ENCODE measurements at regions not wholly inside any gene's neighbourhood (a gene's known extent, or its start where the extent isn't known, plus 50 kb on each side); places are given as distances from the start of the nearest gene placed in this dataset.

DNA sequence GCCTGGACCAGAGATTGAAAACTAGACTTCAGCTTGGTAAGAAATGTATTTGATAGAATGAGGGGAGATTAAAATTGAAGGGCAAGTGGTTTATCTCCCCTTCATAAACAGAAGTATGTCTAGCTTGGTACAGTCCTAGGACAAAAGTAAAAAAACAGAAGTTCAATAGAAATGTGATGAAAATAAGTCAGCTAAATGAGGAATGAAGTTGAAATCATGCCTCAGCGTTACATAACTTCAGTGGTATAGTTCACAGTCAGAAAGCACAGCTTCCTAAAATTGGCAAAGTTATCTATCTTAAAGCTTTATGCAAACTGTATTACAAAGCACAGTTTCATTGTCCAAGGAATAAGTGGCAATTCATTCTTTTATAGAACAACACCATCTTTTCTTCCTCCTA, 90.2 kb upstream of the SYT10 start:
- Mint-ChIP-seq H3K36me3 (ENCODE audit: low read depth) (no peaks in the 10 kb centered on the region), H3K9me3 (no peaks in the 10 kb centered on the region), H3K4me1 (ENCODE audit: low read depth) (no peaks in the 10 kb centered on the region), H3K27ac (no peak overlapping the region), H3K4me3 (no peak overlapping the region), H3K27me3 (no peaks in the 10 kb centered on the region)
- Histone ChIP-seq H3K9me3 (ENCODE audit: control insufficient read depth in 1 of 2, insufficient read depth in 1 of 2, low read length in 2 of 2) (peaks cover 0 to 5% of the 10 kb centered on the region in 2 experiments), H3K4me3 (ENCODE audit: low read length) (no peak overlapping the region), H3K27me3 (ENCODE audit: control insufficient read depth in 1 of 2, insufficient read depth in 2 of 2, low read length in 2 of 2) (no peaks in the 10 kb centered on the region), H3K27ac (ENCODE audit: low read depth in 1 of 2, low read length in 2 of 2) (no peak overlapping the region), H3K4me1 (ENCODE audit: insufficient read depth, low read length) (no peaks in the 10 kb centered on the region), H3K36me3 (ENCODE audit: insufficient read depth, low read length) (no peaks in the 10 kb centered on the region)
- intact Hi-C loops (cut with DNase I, micrococcal nuclease): no loop called here
- POLR2A ChIA-PET: no interaction called here
- DNase-seq: peak in 2 of 14 experiments; percentile 4
- no peak for ATAC-seq (ENCODE audit: poor library complexity)
- CTCF ChIA-PET: no interaction called here
- TF ChIP-seq, protein P1, sequence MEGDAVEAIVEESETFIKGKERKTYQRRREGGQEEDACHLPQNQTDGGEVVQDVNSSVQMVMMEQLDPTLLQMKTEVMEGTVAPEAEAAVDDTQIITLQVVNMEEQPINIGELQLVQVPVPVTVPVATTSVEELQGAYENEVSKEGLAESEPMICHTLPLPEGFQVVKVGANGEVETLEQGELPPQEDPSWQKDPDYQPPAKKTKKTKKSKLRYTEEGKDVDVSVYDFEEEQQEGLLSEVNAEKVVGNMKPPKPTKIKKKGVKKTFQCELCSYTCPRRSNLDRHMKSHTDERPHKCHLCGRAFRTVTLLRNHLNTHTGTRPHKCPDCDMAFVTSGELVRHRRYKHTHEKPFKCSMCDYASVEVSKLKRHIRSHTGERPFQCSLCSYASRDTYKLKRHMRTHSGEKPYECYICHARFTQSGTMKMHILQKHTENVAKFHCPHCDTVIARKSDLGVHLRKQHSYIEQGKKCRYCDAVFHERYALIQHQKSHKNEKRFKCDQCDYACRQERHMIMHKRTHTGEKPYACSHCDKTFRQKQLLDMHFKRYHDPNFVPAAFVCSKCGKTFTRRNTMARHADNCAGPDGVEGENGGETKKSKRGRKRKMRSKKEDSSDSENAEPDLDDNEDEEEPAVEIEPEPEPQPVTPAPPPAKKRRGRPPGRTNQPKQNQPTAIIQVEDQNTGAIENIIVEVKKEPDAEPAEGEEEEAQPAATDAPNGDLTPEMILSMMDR (IDR thresholded peaks at IDR 0.05): no peak

DNA sequence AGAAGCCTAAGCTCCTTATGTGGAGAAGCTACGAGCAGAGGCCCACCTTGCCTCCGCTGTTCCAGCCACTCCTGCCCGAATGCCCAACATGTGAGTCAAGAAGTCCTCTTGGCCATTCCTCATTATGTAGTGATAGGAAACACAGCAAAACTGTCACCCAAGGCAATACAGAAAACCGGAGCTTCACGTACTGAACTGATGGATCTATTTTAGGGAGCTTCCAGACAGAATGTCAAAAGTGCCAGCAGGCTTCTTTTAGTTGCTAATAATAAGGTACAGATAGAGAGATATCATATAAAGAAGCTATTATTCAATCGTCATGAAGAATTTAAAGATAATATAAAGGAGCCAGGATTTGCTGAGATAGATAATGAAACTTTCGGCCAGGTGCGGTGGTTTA, 91.6 kb upstream of the SYT10 start:
- no peak for DNase-seq
- intact Hi-C loops (cut with DNase I, micrococcal nuclease): no loop called here
- Mint-ChIP-seq H3K4me1 (ENCODE audit: low read depth) (no peaks in the 10 kb centered on the region), H3K4me3 (no peak overlapping the region), H3K36me3 (ENCODE audit: low read depth) (no peaks in the 10 kb centered on the region), H3K27me3 (no peaks in the 10 kb centered on the region), H3K9me3 (peaks cover 4% of the 10 kb centered on the region), H3K27ac (no peak overlapping the region)
- ChIA-PET POLR2A (no interaction called here), CTCF (no interaction called here)
- ATAC-seq (ENCODE audit: poor library complexity): no peak
- Histone ChIP-seq H3K27me3 (ENCODE audit: control insufficient read depth in 1 of 2, insufficient read depth in 2 of 2, low read length in 2 of 2) (no peaks in the 10 kb centered on the region), H3K9me3 (ENCODE audit: control insufficient read depth in 1 of 2, insufficient read depth in 1 of 2, low read length in 2 of 2) (peaks cover 0 to 5% of the 10 kb centered on the region in 2 experiments), H3K4me3 (ENCODE audit: low read length) (no peak overlapping the region), H3K4me1 (ENCODE audit: insufficient read depth, low read length) (no peaks in the 10 kb centered on the region), H3K36me3 (ENCODE audit: insufficient read depth, low read length) (no peaks in the 10 kb centered on the region), H3K27ac (ENCODE audit: low read depth in 1 of 2, low read length in 2 of 2) (no peak overlapping the region)
- TF ChIP-seq, protein P1 (IDR thresholded peaks at IDR 0.05): no peak

DNA sequence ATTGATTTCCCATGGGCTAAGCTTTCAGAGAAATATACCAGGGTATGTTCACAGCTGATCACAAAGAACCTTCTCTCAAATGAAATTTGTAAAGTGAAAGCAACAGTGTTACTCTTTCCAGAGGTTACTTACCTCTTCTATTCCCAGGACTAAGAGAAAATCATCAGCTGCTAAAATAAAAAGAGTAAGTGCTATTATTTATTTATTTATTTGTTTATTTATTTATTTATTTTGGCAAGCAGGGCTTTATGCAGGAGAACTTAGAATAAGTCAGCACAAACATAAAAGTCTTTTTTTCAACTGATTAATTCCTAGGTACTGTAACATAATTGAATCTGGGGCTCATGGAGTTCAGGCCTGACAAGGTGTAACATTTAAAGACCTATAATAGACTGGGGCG, 93.9 kb upstream of the SYT10 start:
- POLR2A ChIA-PET: no interaction called here
- CTCF ChIA-PET: no interaction called here

More for the DNA sequence above, 93.9 kb upstream of the SYT10 start:
- DNase-seq (no peak), ATAC-seq (ENCODE audit: poor library complexity) (no peak)
- H3K36me3 ChIP-seq (ENCODE audit: insufficient read depth, low read length): no peaks in the 10 kb centered on the region
- no peaks in the 10 kb centered on the region for H3K4me1 ChIP-seq (ENCODE audit: insufficient read depth, low read length)
- TF ChIP-seq, protein P1 (IDR thresholded peaks at IDR 0.05): no peak
- no peak overlapping the region for H3K27ac ChIP-seq (ENCODE audit: low read depth in 1 of 2, low read length in 2 of 2)
- intact Hi-C loops (cut with DNase I, micrococcal nuclease): no loop called here
- H3K27me3 ChIP-seq (ENCODE audit: control insufficient read depth in 1 of 2, insufficient read depth in 2 of 2, low read length in 2 of 2): no peaks in the 10 kb centered on the region
- no peak overlapping the region for H3K4me3 ChIP-seq (ENCODE audit: low read length)
- peaks cover 0 to 5% of the 10 kb centered on the region in 2 experiments for H3K9me3 ChIP-seq (ENCODE audit: control insufficient read depth in 1 of 2, insufficient read depth in 1 of 2, low read length in 2 of 2)
- H3K4me1 Mint-ChIP-seq (ENCODE audit: low read depth): no peaks in the 10 kb centered on the region
- peaks cover 4% of the 10 kb centered on the region for H3K9me3 Mint-ChIP-seq
- no peak overlapping the region for H3K4me3 Mint-ChIP-seq
- H3K36me3 Mint-ChIP-seq (ENCODE audit: low read depth): no peaks in the 10 kb centered on the region
- H3K27ac Mint-ChIP-seq: no peak overlapping the region
- H3K27me3 Mint-ChIP-seq: no peaks in the 10 kb centered on the region
